ENCODE measurements at regions not wholly inside any gene's neighbourhood (a gene's known extent, or its start where the extent isn't known, plus 50 kb on each side); places are given as distances from the start of the nearest gene placed in this dataset.

GRCh38 chr17:34858591-34859565 lies 102.4 kb downstream of the CCT6B start:
- intact Hi-C loops (cut with micrococcal nuclease), result no loop called here
- Mint-ChIP-seq H3K4me1 (peaks cover 0 to 3% (median 1%) of the 10 kb centered on the region in 4 donors), H3K9me3 (no peaks in the 10 kb centered on the region), H3K27me3 (peaks cover 0 to 9% of the 10 kb centered on the region in 2 donors), H3K36me3 (no peaks in the 10 kb centered on the region), H3K4me3 (no peak overlapping the region), H3K27ac (no peak overlapping the region)
- Histone ChIP-seq H3K27ac (ENCODE audit: low read depth, low read length) (no peak overlapping the region), H3K36me3 (ENCODE audit: insufficient read depth, low read length) (no peaks in the 10 kb centered on the region), H3K4me1 (ENCODE audit: insufficient read depth, low read length) (no peaks in the 10 kb centered on the region), H3K4me3 (ENCODE audit: low read length in 2 of 2) (no peak overlapping the region), H3K27me3 (ENCODE audit: insufficient read depth, low read length) (no peaks in the 10 kb centered on the region), H3K9me3 (ENCODE audit: control insufficient read depth in 1 of 2, low read length in 2 of 2) (no peaks in the 10 kb centered on the region)
- ChIA-PET CTCF (ENCODE audit: partially characterized antibody) (no interaction called here), POLR2A (ENCODE audit: partially characterized antibody) (no interaction called here)
- no peak for DNase-seq

GRCh38 chr17:34853924-34854323 lies 107.3 kb downstream of the CCT6B start:
- Mint-ChIP-seq H3K9me3 (no peaks in the 10 kb centered on the region), H3K4me3 (no peak overlapping the region), H3K4me1 (peaks cover 0 to 2% (median under 1%) of the 10 kb centered on the region in 4 donors), H3K36me3 (no peaks in the 10 kb centered on the region), H3K27ac (no peak overlapping the region), H3K27me3 (peaks cover 0 to 9% of the 10 kb centered on the region in 2 donors)
- POLR2A ChIA-PET (ENCODE audit: partially characterized antibody), result no interaction called here
- Histone ChIP-seq H3K4me3 (ENCODE audit: low read length in 2 of 2) (no peak overlapping the region), H3K4me1 (ENCODE audit: insufficient read depth, low read length) (no peaks in the 10 kb centered on the region), H3K9me3 (ENCODE audit: control insufficient read depth in 1 of 2, low read length in 2 of 2) (no peaks in the 10 kb centered on the region), H3K36me3 (ENCODE audit: insufficient read depth, low read length) (no peaks in the 10 kb centered on the region), H3K27ac (ENCODE audit: low read depth, low read length) (no peak overlapping the region), H3K27me3 (ENCODE audit: insufficient read depth, low read length) (no peaks in the 10 kb centered on the region)
- DNase-seq, result no peak
- CTCF ChIA-PET (ENCODE audit: partially characterized antibody), result no interaction called here
- intact Hi-C loops (cut with micrococcal nuclease), result no loop called here

- CTCF ChIA-PET (ENCODE audit: partially characterized antibody), result interaction anchor here (1.4 kb wide), 1 partner anchor 11 kb away, joined by 3 read pairs; no protein-coding TSS in a partner anchor
- intact Hi-C loops (cut with micrococcal nuclease), result no loop called here
- Mint-ChIP-seq H3K4me3 (no peak overlapping the region), H3K36me3 (no peaks in the 10 kb centered on the region), H3K4me1 (peaks cover 0 to 6% (median 2%) of the 10 kb centered on the region in 4 donors), H3K9me3 (no peaks in the 10 kb centered on the region), H3K27me3 (peaks cover 0 to 8% of the 10 kb centered on the region in 2 donors), H3K27ac (no peak overlapping the region)
- Histone ChIP-seq H3K36me3 (ENCODE audit: insufficient read depth, low read length) (no peaks in the 10 kb centered on the region), H3K9me3 (ENCODE audit: control insufficient read depth in 1 of 2, low read length in 2 of 2) (no peaks in the 10 kb centered on the region), H3K27me3 (ENCODE audit: insufficient read depth, low read length) (no peaks in the 10 kb centered on the region), H3K4me1 (ENCODE audit: insufficient read depth, low read length) (no peaks in the 10 kb centered on the region), H3K4me3 (ENCODE audit: low read length in 2 of 2) (no peak overlapping the region), H3K27ac (ENCODE audit: low read depth, low read length) (no peak overlapping the region)
- no peak for DNase-seq
- POLR2A ChIA-PET (ENCODE audit: partially characterized antibody), result interaction anchor here (0.6 to 1.3 kb wide), 2 partner anchors 10 to 13 kb away, joined by 3 read pairs; no protein-coding TSS in a partner anchor
These were observed 108.6 kb downstream of the CCT6B start for GRCh38 chr17:34852614-34853013.

GRCh38 chr17:34851961-34852540 lies 109.2 kb downstream of the CCT6B start:
- Mint-ChIP-seq H3K4me1 (peaks cover 0 to 9% (median 4%) of the 10 kb centered on the region in 4 donors), H3K4me3 (no peak overlapping the region), H3K27ac (peak overlapping the region in 1 of 7 donors; percentile 84), H3K36me3 (no peaks in the 10 kb centered on the region), H3K27me3 (peaks cover 0 to 5% of the 10 kb centered on the region in 2 donors), H3K9me3 (no peaks in the 10 kb centered on the region)
- Histone ChIP-seq H3K27me3 (ENCODE audit: insufficient read depth, low read length) (no peaks in the 10 kb centered on the region), H3K4me3 (ENCODE audit: low read length in 2 of 2) (no peak overlapping the region), H3K4me1 (ENCODE audit: insufficient read depth, low read length) (no peaks in the 10 kb centered on the region), H3K27ac (ENCODE audit: low read depth, low read length) (no peak overlapping the region), H3K36me3 (ENCODE audit: insufficient read depth, low read length) (no peaks in the 10 kb centered on the region), H3K9me3 (ENCODE audit: control insufficient read depth in 1 of 2, low read length in 2 of 2) (no peaks in the 10 kb centered on the region)
- CTCF ChIA-PET (ENCODE audit: partially characterized antibody), result interaction anchor here (1.4 kb wide), 1 partner anchor 11 kb away, joined by 3 read pairs; no protein-coding TSS in a partner anchor
- DNase-seq, result no peak
- POLR2A ChIA-PET (ENCODE audit: partially characterized antibody), result interaction anchor here (0.6 to 1.3 kb wide), 2 partner anchors 10 to 13 kb away, joined by 3 read pairs; no protein-coding TSS in a partner anchor
- intact Hi-C loops (cut with micrococcal nuclease), result no loop called here

DNA sequence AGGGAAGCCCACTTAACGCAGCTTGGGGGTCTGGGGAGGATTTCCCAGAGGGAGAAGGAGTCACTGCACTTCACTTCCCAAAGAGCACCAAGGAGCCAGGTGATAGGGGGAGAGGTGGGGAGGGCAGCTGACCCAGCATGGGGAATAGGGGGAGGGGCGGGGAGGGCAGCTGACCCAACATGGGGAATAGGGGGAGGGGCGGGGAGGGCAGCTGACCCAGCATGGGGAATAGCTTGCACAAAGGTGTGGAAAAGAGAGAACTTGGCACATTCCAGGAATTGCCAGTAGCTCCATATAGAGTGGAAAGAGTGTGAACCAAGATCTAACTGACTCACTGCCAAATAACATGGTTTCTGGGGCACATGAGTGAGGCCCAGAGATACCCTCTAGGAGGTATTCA lies 110.3 kb downstream of the CCT6B start:
- CTCF ChIA-PET (ENCODE audit: partially characterized antibody), result no interaction called here
- intact Hi-C loops (cut with micrococcal nuclease), result no loop called here

GRCh38 chr17:34850023-34850422 lies 111.2 kb downstream of the CCT6B start:
- Histone ChIP-seq H3K4me3 (ENCODE audit: low read length in 2 of 2) (no peak overlapping the region), H3K27ac (ENCODE audit: low read depth, low read length) (no peak overlapping the region), H3K27me3 (ENCODE audit: insufficient read depth, low read length) (no peaks in the 10 kb centered on the region), H3K36me3 (ENCODE audit: insufficient read depth, low read length) (no peaks in the 10 kb centered on the region), H3K4me1 (ENCODE audit: insufficient read depth, low read length) (peaks cover 5% of the 10 kb centered on the region), H3K9me3 (ENCODE audit: control insufficient read depth in 1 of 2, low read length in 2 of 2) (no peaks in the 10 kb centered on the region)
- Mint-ChIP-seq H3K36me3 (no peaks in the 10 kb centered on the region), H3K4me3 (no peak overlapping the region), H3K4me1 (peaks cover 0 to 11% (median 6%) of the 10 kb centered on the region in 4 donors), H3K9me3 (no peaks in the 10 kb centered on the region), H3K27ac (no peak overlapping the region), H3K27me3 (peaks cover 0 to 4% of the 10 kb centered on the region in 2 donors)
- POLR2A ChIA-PET (ENCODE audit: partially characterized antibody), result no interaction called here
- CTCF ChIA-PET (ENCODE audit: partially characterized antibody), result no interaction called here
- intact Hi-C loops (cut with micrococcal nuclease), result no loop called here
- no peak for DNase-seq

More for the DNA sequence above, 110.3 kb downstream of the CCT6B start:
- no peak overlapping the region for H3K4me3 ChIP-seq (ENCODE audit: low read length in 2 of 2)
- H3K27ac ChIP-seq (ENCODE audit: low read depth, low read length), result no peak overlapping the region
- POLR2A ChIA-PET (ENCODE audit: partially characterized antibody), result no interaction called here
- H3K4me1 Mint-ChIP-seq, result peaks cover 0 to 9% (median 4%) of the 10 kb centered on the region in 4 donors
- no peak overlapping the region for H3K27ac Mint-ChIP-seq
- H3K36me3 Mint-ChIP-seq, result no peaks in the 10 kb centered on the region
- no peaks in the 10 kb centered on the region for H3K9me3 ChIP-seq (ENCODE audit: control insufficient read depth in 1 of 2, low read length in 2 of 2)
- peaks cover 0 to 4% of the 10 kb centered on the region in 2 donors for H3K27me3 Mint-ChIP-seq
- no peak overlapping the region for H3K4me3 Mint-ChIP-seq
- no peak for DNase-seq
- no peaks in the 10 kb centered on the region for H3K36me3 ChIP-seq (ENCODE audit: insufficient read depth, low read length)
- H3K4me1 ChIP-seq (ENCODE audit: insufficient read depth, low read length), result no peaks in the 10 kb centered on the region
- H3K9me3 Mint-ChIP-seq, result no peaks in the 10 kb centered on the region
- H3K27me3 ChIP-seq (ENCODE audit: insufficient read depth, low read length), result no peaks in the 10 kb centered on the region

- ChIA-PET CTCF (ENCODE audit: partially characterized antibody) (no interaction called here), POLR2A (ENCODE audit: partially characterized antibody) (no interaction called here)
- H3K4me1 Mint-ChIP-seq, result peaks cover 0 to 11% (median 6%) of the 10 kb centered on the region in 4 donors
- no peaks in the 10 kb centered on the region for H3K36me3 Mint-ChIP-seq
- no peak overlapping the region for H3K4me3 ChIP-seq (ENCODE audit: low read length in 2 of 2)
- DNase-seq, result no peak
- peaks cover 0 to under 1% of the 10 kb centered on the region in 2 donors for H3K27me3 Mint-ChIP-seq
- no peaks in the 10 kb centered on the region for H3K27me3 ChIP-seq (ENCODE audit: insufficient read depth, low read length)
- H3K36me3 ChIP-seq (ENCODE audit: insufficient read depth, low read length), result no peaks in the 10 kb centered on the region
- H3K27ac Mint-ChIP-seq, result peak overlapping the region in 1 of 7 donors; percentile 87
- no peaks in the 10 kb centered on the region for H3K9me3 ChIP-seq (ENCODE audit: control insufficient read depth in 1 of 2, low read length in 2 of 2)
- peaks cover 26% of the 10 kb centered on the region for H3K4me1 ChIP-seq (ENCODE audit: insufficient read depth, low read length)
- no peak overlapping the region for H3K4me3 Mint-ChIP-seq
- intact Hi-C loops (cut with micrococcal nuclease), result no loop called here
- H3K27ac ChIP-seq (ENCODE audit: low read depth, low read length), result no peak overlapping the region
- H3K9me3 Mint-ChIP-seq, result no peaks in the 10 kb centered on the region
These were observed 113.3 kb downstream of the CCT6B start for GRCh38 chr17:34847938-34848337.

Measured in CD4-positive, alpha-beta memory T cell (primary cell).